ENCODE measurements at regions not wholly inside any gene's neighbourhood (a gene's known extent, or its start where the extent isn't known, plus 50 kb on each side); places are given as distances from the start of the nearest gene placed in this dataset.

DNA sequence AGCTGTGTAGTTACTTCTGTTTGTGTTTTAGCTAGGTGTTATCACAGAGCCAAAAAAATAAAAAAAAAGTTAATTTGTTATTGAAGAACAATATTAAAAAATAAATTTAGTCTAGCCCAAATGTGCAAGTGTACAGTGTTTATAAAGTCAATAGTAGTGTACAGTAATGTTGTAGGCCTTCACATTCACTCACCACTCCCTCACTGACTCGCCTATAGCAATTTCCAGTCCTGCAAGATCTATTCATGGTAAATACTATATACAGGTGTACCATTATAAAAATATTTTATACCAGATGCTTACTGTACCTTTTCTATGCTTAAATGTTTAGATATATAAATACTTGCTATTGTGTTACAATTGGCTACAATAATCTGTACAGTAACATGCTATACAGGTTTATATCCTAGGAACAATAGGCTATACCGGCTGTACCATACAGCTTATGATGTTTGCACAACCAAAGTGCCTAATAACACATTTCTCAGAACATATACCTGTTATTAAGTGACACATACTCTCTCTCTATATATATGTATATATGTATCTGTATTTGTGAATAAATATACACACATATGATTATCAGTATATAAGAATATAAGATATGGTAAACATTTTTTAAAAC, 341.4 kb upstream of the EDIL3 start:
- Histone ChIP-seq H3K27me3 (ENCODE audit: insufficient read depth, low read length) (no peaks in the 10 kb centered on the region), H3K4ac (ENCODE audit: low read depth, low read length) (no peak overlapping the region), H2AK5ac (ENCODE audit: insufficient read length, low read length) (no peak overlapping the region), H3K79me2 (ENCODE audit: insufficient read depth, low read length) (no peaks in the 10 kb centered on the region), H2BK120ac (ENCODE audit: low read depth, low read length, poor library complexity, severe bottlenecking) (no peak overlapping the region), H3K79me1 (ENCODE audit: insufficient read depth, low read depth, low read length, poor library complexity, severe bottlenecking) (no peaks in the 10 kb centered on the region), H3K27ac (ENCODE audit: insufficient read length, low read depth, low read length) (no peak overlapping the region), H2BK12ac (ENCODE audit: insufficient read length, low read depth, low read length) (no peak overlapping the region), H3K23me2 (ENCODE audit: insufficient read length, low read depth, low read length, poor library complexity, severe bottlenecking) (no peaks in the 10 kb centered on the region), H3K9me3 (ENCODE audit: control insufficient read depth, low read depth, low read length) (no peaks in the 10 kb centered on the region), H3T11ph (ENCODE audit: low read length) (no peak overlapping the region), H4K8ac (replicated peaks; ENCODE audit: insufficient read length, low read depth, low read length) (no peak overlapping the region), H2BK15ac (ENCODE audit: low read depth, low read length) (no peak overlapping the region), H3K4me2 (ENCODE audit: insufficient read depth, insufficient read length, low read length) (no peak overlapping the region), H4K5ac (ENCODE audit: insufficient read length, low read depth, low read length) (no peak overlapping the region), H4K91ac (ENCODE audit: insufficient read length, low read depth, low read length) (no peak overlapping the region), H3K4me1 (ENCODE audit: insufficient read depth, low read length) (no peaks in the 10 kb centered on the region), H3K9ac (ENCODE audit: extremely low read depth, insufficient read length, low read length) (no peak overlapping the region), H3K23ac (ENCODE audit: insufficient read length, low read depth, low read length) (no peak overlapping the region), H2AFZ (ENCODE audit: low read length) (no peak overlapping the region), H3K14ac (ENCODE audit: insufficient read depth, low read length) (no peak overlapping the region), H2BK20ac (ENCODE audit: low read depth, low read length, poor library complexity, severe bottlenecking) (no peak overlapping the region), H2BK5ac (ENCODE audit: insufficient read length, low read length) (no peak overlapping the region), H4K20me1 (ENCODE audit: control insufficient read depth, insufficient read depth, insufficient read length) (no peaks in the 10 kb centered on the region), H3K56ac (ENCODE audit: insufficient read length, low read depth, low read length) (no peak overlapping the region), H3K18ac (ENCODE audit: insufficient read length, low read depth, low read length) (no peak overlapping the region)
- H3K27ac Mint-ChIP-seq: no peak overlapping the region
- TF ChIP-seq, protein P1, sequence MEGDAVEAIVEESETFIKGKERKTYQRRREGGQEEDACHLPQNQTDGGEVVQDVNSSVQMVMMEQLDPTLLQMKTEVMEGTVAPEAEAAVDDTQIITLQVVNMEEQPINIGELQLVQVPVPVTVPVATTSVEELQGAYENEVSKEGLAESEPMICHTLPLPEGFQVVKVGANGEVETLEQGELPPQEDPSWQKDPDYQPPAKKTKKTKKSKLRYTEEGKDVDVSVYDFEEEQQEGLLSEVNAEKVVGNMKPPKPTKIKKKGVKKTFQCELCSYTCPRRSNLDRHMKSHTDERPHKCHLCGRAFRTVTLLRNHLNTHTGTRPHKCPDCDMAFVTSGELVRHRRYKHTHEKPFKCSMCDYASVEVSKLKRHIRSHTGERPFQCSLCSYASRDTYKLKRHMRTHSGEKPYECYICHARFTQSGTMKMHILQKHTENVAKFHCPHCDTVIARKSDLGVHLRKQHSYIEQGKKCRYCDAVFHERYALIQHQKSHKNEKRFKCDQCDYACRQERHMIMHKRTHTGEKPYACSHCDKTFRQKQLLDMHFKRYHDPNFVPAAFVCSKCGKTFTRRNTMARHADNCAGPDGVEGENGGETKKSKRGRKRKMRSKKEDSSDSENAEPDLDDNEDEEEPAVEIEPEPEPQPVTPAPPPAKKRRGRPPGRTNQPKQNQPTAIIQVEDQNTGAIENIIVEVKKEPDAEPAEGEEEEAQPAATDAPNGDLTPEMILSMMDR (conservative IDR thresholded peaks at IDR 0.05): no peak
- H3K4me1 Mint-ChIP-seq: peaks cover 0 to 7% of the 10 kb centered on the region in 2 experiments; a peak in 2 of 4 replicates
- no peaks in the 10 kb centered on the region for H3K36me3 Mint-ChIP-seq (ENCODE audit: insufficient read depth in 1 of 3, low read depth in 3 of 3)
- H3K4me3 Mint-ChIP-seq: no peak overlapping the region
- H3K9me3 Mint-ChIP-seq: no peaks in the 10 kb centered on the region
- no peak for DNase-seq
- no peaks in the 10 kb centered on the region for H3K27me3 Mint-ChIP-seq (ENCODE audit: low read depth)
- no CpG with 5 or more reads among the region's 2 CpGs for WGBS (ENCODE audit: extremely low coverage, insufficient read length, low lambda C conversion rate)
